HG02938 (cell line): ENCODE measurements at regions not wholly inside any gene's neighbourhood (a gene's known extent, or its start where the extent isn't known, plus 50 kb on each side); places are given as distances from the start of the nearest gene placed in this dataset.
"Not testable (repeated sequence)": the region's sequence is repeated elsewhere in the genome, so short reads cannot be mapped to it uniquely, and the experiment has no call there.

Experiments
- ATAC-seq: cut with Tn5 transposase; IDR thresholded peaks from one replicate; pipeline ENCODE4 v1.9.1; 2021; ENCODE audit warnings: mild to moderate bottlenecking, moderate library complexity; ENCODE audit not compliant: unreplicated experiment

DNA sequence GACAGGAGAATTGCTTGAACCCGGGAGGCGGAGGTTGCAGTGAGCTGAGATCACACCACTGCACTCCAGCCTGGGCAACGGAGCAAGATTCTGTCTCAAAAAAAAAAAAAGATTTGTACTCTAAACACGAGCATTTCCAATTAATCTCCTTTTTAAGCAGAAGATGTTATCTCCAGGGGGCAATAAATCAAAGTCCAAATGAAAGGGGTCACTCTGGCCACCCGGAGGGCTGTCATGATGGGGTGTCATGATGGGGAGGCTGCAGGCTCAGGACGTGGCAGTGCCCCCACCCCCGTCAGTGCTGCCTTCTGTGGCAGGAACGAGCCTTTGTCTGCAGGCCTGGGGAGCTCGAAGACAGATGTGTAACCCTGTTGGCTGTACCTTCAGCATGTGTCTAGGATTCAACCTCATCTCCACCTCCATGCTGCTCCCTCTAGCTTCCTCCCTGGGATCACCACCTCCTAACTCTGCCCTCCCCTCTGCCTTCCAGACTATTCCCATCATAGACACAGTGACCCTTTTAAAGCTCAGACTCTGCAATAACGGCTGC lies 76.9 kb upstream of the YWHAQ start:
- no peak for ATAC-seq

DNA sequence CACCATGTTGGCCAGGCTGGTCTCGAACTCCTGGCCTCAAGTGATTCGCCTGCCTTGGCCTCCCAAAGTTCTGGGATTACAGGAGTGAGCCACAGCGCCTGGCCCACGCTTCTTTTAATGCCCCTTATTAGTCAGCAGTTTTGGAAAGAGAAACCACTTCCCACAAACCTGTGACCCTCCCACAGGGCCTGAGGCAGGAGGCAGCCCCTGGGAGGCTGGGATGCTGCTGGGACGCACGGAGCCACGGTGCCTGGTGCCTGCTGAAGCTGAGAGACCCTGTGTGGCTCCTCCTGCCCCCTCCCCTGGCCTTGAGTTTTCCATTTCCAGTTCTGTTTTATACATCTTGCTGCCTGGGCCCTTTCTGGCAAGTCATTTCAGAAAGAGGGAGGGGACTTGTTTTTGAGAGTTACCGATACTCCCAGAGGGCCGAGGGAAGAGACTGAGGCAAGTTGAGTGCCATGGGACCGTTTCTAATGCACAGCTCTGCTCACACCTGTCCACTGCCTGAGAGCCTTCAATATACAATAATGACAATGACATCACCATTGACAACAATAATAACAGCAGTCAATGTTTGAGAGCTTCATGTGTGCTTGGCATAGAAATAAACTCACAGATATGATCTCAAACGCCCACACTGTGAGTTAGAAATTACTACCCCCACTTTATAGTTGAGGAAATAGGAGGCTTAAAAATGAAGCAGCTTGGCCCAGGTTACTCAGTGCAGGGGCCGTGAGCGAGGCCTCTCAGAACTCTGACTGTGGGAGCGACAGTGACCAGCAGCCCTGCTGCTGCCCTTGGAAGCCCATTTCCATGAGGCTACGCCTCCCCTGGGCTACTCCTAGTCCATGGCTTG lies 78.1 kb upstream of the YWHAQ start:
- ATAC-seq, result peak; percentile 71

DNA sequence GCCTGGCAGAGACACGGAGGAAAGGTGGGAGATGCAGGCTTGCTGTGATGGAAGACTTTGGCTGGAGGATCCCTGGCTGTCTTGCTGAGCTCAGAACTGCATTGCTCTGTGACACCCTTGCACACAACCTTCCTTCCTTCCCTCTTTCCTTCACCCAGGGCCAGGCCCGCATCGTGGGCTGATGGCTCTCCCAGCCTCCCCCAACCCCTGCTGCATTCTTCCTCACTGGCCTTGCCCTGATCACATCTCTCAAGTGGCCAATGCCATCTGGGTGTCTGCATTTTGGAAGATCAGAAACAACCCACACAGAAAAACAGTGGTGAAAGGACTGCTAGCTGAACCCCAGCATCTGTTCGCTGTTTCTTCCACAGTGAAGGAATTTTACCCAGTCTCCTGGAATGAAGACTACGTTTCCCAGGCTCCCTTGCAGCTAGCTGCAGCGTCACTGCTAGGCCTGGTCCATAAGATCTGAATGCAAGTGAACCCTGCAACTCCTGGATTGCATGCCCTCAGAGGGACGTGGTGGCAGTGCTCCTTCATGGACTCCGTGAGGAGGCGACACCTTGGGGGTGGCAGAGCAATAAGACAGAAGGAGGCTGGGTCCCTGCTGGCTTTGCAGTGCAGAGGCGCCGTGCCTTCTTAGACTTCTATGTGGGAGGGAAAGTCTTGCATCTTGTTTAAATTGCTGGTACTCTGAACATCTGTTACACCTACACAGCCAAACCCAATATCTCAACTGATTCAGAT lies 78.9 kb upstream of the YWHAQ start:
- no peak for ATAC-seq

DNA sequence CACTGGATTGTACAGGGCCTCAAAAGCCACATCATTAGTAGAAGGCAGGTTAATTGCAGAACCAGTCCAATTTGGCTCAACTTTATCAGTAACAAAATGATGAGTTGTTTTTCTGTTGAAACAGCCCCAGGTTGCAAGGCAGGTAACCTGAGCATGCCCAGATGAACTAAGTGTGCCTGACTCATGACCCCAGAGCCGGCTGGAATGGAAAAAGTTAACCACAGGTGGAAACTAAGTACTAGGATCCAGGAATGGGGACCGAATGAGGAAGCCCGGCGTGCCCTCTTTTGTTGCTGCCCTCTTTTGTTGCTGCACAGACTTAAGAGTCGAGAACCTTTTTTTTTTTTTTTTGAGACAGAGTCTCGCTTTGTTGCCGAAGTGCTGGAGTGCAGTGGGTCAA lies 79.5 kb upstream of the YWHAQ start:
- ATAC-seq, result no peak

DNA sequence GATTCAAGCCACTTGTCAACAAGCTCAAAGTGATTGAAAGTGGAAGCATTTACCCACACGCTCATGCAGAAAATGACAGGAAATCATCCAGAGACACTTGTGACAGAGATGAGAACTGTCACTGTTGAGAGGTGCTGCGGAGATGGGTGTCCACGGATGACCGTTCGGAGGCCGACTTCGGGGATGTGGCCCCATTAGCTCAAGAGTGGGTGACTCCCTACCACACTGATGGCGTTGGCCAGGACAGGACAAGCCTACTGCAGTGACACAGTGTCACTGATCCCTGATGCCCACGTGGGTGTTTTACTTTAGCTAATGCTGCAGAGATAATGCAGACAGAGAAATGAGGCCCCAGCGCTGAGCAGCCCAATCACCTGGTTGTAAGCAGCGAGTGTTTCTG lies 81.5 kb upstream of the YWHAQ start:
- ATAC-seq, result no peak

DNA sequence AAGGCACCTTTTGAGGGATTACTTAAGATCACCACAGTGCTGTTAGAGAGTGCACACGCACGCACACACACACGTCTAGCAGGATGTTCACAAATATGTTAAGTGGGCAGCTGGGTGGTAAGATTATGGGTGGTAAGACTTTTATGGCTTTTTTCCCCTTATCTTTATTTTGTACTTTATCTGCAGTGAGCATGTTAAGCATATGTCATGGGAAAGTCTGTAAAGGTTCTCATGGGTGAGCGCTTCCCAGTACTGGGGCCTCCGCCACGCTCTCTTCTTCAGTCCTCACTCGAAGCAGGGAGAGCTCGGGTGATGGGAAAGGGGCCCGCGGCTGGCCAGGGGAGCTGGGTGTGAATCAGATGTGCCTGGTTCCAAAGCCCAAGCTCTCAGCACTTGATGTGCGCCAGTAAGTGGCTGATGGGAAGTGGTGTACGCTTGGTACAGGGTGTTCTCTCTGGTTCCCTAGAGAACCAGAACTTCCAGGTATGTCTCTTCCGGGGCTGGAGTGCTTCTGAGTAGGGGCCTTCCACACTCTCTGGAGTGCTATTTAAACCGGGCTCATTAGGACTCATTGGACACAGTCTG lies 83.9 kb upstream of the YWHAQ start:
- no peak for ATAC-seq

DNA sequence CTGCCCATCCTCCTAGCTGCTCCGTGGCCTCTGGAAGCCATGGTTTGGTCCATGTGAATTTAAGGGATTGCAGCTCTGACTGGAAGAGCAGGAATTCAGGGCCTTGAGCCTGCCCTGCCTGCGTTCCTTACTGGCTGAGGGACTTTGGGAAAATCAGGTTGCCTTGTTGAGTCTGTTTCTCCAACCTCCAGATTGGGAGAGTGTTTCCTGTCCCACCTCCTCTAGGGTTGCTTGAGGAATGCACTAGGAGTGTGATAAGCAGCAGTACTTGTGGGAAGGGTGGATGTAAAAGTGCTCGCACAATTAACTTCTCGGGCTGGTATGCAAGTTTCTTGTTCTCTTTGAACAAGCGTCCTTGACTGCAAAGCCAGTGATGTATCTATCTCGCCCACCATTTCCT lies 84.4 kb upstream of the YWHAQ start:
- no peak for ATAC-seq

DNA sequence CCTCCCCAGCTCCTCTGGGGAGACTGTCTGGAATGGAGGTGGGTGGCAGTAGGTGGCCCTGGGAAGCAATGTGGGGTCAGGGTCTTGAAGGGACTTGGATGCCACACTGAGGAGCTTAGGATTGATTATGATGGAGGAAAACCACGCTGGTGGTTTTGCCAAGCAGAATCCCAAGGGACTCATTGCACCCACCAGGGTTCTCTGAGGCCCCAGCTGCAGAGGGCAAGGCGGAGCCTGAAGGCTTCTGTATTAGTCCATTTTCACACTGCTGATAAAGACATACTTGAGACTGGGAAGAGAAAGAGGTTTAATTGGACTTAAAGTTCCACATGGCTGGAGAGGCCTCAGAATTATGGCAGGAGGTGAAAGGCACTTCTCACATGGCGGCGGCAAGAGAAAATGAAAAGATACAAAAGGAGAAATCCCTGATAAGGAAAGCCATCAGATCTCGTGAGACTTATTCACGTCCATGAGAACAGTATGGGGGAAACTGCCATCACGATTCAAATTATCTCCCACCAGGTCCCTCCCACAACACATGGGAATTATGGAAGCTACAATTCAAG lies 87.2 kb upstream of the YWHAQ start:
- ATAC-seq, result no peak

DNA sequence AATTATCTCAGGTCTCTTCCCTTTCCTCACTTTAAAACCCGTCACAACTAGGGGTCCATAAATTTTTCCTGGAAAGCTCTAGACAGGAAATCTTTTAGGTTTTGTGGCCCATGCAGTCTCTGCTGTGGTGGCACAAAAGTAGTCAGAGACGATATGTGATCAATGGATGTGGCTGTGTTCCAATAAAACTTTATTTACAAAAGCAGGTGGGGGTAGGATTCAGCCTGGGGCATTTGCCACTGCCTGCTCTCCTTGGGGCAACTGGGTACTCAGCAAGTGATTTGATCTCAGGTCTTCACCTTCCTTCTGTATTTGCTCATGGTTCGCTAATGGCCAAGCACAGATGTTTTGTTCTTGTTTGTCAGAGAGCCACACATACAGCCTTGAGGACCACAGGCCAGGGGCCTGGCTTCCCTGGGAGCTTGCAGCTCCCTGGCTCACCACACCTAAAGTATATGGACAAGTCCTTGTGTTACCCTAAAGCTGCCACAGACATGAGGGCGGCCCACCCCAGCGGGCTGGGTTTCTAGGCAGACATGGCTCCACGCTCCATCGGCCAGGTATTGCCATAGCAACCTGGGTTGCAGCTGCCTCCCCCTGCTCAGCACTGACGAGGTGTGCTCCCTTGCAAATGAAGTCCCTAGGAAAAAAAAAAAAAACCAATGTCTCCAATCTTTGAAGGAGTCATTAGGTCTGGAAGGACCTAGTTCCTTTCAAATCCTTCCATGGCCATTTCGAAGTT lies 89.7 kb upstream of the YWHAQ start:
- no peak for ATAC-seq

DNA sequence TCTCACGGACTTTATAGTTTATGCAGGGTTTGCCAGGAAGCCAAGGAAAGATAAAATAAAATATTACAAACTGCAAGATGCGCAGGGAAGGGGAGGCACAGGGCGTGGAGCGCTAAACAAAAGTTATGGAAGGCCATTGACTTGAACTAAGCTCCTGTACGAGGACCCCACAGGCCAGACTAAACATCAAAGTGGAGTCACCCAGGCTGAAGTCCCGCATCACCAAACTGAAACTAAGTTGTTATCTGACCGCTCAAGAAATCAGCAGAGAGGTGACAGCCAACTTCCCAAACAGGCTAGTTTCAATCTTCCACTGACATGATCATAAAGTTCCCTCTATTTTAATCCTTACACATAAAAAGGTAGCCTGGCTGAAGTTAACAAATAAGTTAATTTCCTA lies 90.5 kb upstream of the YWHAQ start:
- no peak for ATAC-seq

DNA sequence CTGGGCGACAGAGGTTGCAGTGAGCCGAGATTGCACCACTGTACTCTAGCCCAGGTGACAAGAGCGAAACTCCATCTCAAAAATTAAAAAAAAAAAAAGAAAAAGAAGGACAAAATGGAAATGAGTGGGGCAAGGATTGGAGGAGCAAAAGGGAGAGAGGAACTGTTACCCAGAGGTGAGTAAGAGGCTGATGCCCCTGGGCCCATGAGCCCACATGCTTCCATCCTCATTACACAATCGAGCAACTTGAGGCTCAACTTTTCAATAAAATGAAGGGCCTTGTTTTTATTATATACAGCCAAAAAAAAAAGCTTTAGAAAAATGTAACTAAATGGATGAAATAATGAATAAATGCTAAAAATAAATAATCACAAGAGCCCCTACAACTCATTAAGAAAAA lies 91.7 kb upstream of the YWHAQ start:
- no peak for ATAC-seq

DNA sequence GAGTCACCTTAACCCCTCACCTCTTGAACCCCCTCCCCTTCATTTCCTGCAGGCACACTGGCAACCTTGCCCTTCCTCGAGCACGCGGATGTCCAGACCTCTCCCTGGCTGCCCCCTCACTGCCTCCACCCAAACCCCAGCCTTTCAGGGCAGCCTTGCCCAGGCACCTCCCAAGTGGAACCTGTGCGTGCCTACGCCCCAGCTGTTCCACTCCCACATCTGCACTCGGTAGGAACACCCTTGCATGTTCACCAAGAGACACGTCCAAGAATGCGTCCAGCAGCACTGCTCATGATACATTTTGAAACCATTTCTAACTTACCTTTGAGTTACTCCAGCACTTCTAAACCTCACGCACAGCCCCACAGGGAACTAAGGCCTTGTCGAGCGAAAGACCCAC lies 93.8 kb upstream of the YWHAQ start:
- ATAC-seq, result no peak

DNA sequence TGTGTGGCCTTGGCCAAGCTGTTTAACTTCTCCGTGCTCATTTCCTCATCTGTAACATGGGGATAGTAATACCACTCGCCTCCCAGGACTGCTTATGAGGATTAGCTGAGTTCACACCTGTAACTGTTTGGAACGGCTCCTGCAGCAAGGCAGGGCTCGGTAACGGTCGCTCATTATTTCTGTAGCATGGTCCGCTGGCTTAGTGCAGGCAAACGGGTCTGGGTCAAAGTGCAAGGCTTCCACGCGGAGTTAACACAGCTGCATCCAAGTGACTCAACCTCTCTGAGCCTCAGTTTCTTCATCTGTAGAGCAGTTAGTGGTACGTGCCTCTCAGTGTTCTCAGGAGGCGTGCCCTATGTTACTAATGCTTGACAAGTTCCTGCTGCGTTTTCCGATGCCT lies 94.3 kb upstream of the YWHAQ start:
- ATAC-seq, result no peak

DNA sequence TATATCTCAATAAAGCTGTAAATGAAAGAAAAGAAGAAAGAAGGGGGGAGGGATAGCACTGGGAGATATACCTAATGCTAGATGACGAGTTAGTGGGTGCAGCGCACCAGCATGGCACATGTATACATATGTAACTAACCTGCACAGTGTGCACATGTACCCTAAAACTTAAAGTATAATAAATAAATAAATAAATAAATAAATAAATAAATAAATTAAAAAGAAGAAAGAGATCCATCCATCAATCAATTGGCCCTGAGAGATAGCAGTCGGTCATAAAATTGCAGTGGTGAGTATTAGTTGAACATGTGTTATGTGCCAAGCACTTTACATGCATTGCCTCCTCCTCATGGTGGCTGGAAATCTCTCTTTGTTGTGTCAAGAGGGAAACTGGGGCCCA lies 95.2 kb upstream of the YWHAQ start:
- not testable (repeated sequence) for ATAC-seq

DNA sequence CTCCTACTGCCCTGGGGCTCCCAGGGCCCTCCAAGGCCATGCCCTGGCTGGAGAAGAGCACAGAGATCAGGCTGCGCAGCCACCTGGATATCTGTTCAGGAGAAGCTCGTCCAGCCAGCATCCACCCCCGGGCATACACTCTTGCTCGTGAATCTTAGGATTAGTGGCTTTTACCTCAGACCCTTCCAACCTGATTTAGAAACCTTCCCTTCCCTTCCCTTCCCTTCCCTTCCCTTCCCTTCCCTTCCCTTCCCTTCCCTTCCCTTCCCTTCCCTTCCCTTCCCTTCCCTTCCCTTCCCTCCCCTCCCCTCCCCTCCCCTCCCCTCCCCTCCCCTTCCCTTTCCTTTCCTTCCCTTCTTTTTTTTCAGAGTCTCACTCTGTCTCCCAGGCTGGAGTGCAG lies 99.7 kb upstream of the YWHAQ start:
- ATAC-seq, result not testable (repeated sequence)

DNA sequence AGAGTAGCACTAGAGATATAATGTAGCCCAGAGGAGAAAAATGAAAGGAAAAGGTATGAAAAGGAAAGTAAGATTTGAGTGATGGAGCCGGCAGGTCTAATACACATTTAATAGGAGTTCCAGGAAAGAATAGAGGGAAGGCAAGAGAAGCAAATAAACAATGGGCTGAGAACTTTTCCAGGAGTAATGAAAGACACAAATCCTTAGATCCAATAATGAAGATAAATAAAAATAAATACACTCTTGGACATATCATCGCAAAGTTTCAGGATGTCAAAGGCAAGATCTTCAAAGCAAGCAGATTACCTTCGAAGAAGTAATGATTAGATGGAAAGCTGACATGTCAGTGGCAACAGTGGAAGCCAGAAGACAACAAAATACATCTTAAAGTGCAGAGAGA lies 102.0 kb upstream of the YWHAQ start:
- ATAC-seq, result no peak

DNA sequence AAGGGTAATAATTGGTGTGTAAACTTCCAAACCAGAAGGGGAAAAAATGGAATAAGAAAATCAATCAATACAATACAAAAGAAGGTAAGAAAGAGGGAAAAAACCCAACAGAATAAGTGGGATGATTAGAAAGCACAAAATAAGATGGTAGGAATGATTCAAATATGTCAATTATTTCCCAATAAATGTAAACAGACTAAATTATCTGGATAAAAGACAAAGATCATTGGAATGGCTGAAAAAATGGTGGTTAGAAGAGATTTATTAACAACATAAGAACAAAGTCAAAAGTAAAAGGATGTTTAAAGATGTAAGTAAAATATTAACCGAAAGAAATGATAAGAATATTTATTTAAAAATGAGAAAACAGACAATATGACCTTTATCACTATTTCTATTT lies 103.5 kb upstream of the YWHAQ start:
- no peak for ATAC-seq

DNA sequence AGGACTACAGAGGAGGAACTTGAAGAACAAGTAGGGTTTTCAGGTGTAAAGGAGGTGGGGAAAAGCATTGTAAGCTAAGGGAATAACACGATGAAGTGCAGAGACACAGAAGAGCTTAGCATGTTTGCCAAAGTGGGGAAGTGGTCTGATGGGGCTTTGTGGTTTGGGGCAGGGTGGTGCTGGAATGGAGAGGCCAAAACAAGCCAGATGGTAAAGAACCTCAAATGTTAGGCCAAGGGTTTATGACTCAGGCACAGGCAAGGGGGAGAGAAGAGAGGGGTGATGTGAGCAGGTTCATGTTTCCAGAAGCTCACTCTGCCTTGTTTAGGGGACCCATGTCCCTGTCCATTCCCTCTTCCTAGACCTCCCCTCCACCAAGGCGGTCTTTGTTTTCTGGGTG lies 104.5 kb upstream of the YWHAQ start:
- ATAC-seq, result no peak

DNA sequence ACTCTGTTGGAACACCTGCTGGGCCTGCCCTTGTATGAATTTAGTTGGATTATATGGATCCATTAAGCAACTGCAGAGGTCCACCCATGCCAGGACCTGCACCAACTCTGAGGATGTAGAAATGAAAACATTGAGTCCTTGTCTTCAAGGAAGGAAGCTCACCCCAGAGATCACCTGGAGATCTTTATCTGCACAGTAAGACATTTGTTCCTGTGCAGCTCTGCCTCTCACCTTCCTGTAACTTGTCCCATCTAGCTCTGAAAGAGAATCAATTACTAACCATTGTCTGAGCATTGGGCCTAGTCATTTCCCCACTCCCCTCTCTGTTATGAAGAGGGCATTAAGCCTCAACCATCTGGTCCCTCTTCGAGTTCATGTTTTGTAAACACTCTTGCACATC lies 105.2 kb upstream of the YWHAQ start:
- ATAC-seq, result no peak

DNA sequence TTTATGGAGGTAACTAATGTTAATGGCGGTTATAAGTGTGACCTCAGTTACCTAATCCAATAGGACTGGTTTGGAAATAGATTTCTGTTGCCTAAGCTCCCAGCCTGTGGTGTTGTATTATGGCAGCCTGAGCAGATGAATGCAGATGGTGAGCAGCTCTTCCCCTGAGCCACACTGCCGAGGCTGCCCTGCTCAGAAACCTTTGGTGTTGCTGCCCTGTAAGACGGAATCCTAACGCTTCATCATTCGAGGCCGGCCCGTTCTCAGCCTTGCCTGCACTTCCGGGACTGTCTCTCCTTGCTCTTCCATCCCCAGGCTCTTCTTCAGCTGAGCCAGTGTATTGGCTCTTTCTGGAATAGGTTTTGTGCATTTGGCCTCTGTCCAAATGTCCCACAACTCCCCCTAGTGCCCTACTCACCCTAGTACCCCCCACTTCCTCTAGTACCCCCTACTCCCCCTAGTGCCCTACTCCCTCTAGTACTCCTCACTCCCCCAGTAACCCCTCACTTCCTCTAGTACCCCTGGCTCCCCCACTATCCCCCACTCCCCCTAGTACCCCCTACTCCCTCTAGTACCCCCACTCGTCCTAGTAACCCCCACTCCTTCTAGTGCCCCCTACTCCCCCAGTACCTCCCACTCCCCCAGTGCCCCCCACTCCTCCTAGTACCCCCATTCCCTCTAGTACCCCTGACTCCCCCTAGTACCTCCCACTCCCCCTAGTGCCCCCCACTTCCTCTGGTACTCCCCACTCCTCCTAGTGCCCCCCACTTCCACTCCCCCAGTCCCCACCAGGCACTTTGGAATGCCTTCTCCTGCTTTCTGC lies 106.0 kb upstream of the TAF1B start:
- ATAC-seq, result no peak
